ENCODE measurements at regions not wholly inside any gene's neighbourhood (a gene's known extent, or its start where the extent isn't known, plus 50 kb on each side); places are given as distances from the start of the nearest gene placed in this dataset.

DNA sequence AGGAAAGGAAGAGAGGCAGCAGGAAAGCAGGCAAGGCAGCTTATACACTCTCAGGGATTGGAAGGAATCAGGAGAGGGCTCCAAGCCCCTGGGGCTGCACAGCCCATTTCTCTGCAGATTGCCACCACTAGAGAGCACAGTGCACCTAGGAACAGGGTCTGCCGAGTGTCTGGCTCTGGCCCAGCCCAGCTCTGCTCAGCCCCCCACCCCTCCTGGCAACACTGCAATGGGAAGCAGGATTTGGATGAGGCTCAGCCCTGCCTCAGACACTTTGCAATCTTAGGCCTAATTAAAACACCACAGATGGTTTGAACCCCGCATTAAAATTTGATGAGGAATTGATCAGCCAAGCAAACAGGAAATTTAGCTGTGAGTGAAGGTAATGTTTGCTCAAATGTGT lies 252.7 kb downstream of the DHX35 start:
- TF ChIP-seq POLR2A (IDR thresholded peaks at IDR 0.05; ENCODE audit: low read depth, low read length) (no peak), TAF1 (IDR thresholded peaks at IDR 0.05; ENCODE audit: low read depth, low read length) (no peak), POLR2AphosphoS5 (IDR thresholded peaks at IDR 0.05; ENCODE audit: low read depth, low read length) (no peak), POU2F2 (IDR thresholded peaks at IDR 0.05; ENCODE audit: low read depth, low read length) (no peak), SPI1 (IDR thresholded peaks at IDR 0.05; ENCODE audit: low read depth, low read length) (no peak), PAX5 (IDR thresholded peaks at IDR 0.05; ENCODE audit: insufficient read depth, low read length, severe bottlenecking) (no peak)

All from GM12891 (cell line).